Brain microvascular endothelial cell (primary cell): ENCODE measurements at regions not wholly inside any gene's neighbourhood (a gene's known extent, or its start where the extent isn't known, plus 50 kb on each side); places are given as distances from the start of the nearest gene placed in this dataset.
A peak's percentile ranks its signal among the peaks of the same experiment; 100 is the strongest.
"Not testable (repeated sequence)": the region's sequence is repeated elsewhere in the genome, so short reads cannot be mapped to it uniquely, and the experiment has no call there.

Source experiments
- DNase-seq: peaks from one replicate; pipeline ENCODE4 v3.0.0-alpha.2; 2020
- H3K27ac ChIP-seq: fragments of 250-450 bp; sonication (Bioruptor Pico); 2 replicates; pipeline ENCODE4 v1.5.1; 2020; ENCODE audit warnings: mild to moderate bottlenecking, moderate library complexity
- H3K27me3 ChIP-seq: fragments of 250-450 bp; sonication (Bioruptor Pico); replicated peaks from 2 replicates; pipeline ENCODE4 v1.5.1; 2020; ENCODE audit warnings: mild to moderate bottlenecking
- H3K36me3 ChIP-seq: fragments of 250-450 bp; sonication (Bioruptor Pico); replicated peaks from 2 replicates; pipeline ENCODE4 v1.5.1; 2020; ENCODE audit warnings: mild to moderate bottlenecking
- H3K4me3 ChIP-seq: 2 replicates; pipeline ENCODE4 v1.5.1; 2011; ENCODE audit warnings: low read depth, mild to moderate bottlenecking, control low read depth, low read length, moderate library complexity
- CTCF ChIP-seq: IDR thresholded peaks from 2 replicates; pipeline ENCODE4 v1.5.1; 2011; ENCODE audit warnings: low read depth, mild to moderate bottlenecking, moderate library complexity, low read length, control low read depth, inconsistent platforms; ENCODE audit errors: missing control alignments
- in situ Hi-C: cut with HindIII; loops from 2 replicates; pipeline ENCODE4 v1.10.0; 2017; ENCODE audit warnings: low sequenced_read_pairs, low pct_ligation_motif_present

- H3K27ac ChIP-seq, H3K4me3 ChIP-seq, H3K27me3 ChIP-seq, H3K36me3 ChIP-seq, DNase-seq, in situ Hi-C loops: not testable (repeated sequence)
Observed at GRCh38 chr5:34180940-34181614, 138.1 kb upstream of the C1QTNF3 start.

GRCh38 chr5:34185005-34185404 lies 142.0 kb upstream of the C1QTNF3 start:
- H3K4me3 ChIP-seq, in situ Hi-C loops, DNase-seq, H3K36me3 ChIP-seq, H3K27ac ChIP-seq, H3K27me3 ChIP-seq: not testable (repeated sequence)

- H3K4me3 ChIP-seq, H3K27ac ChIP-seq, in situ Hi-C loops, H3K27me3 ChIP-seq, H3K36me3 ChIP-seq, DNase-seq: not testable (repeated sequence)
Observed at GRCh38 chr5:34185572-34185971, 142.6 kb upstream of the C1QTNF3 start.

GRCh38 chr5:34186108-34186507 lies 143.1 kb upstream of the C1QTNF3 start:
- H3K4me3 ChIP-seq, in situ Hi-C loops, H3K27ac ChIP-seq, DNase-seq, H3K36me3 ChIP-seq, H3K27me3 ChIP-seq: not testable (repeated sequence)

GRCh38 chr5:34186865-34187264 lies 143.9 kb upstream of the C1QTNF3 start:
- in situ Hi-C loops, H3K27ac ChIP-seq, DNase-seq, H3K36me3 ChIP-seq, H3K27me3 ChIP-seq, H3K4me3 ChIP-seq: not testable (repeated sequence)

- H3K27ac ChIP-seq, H3K36me3 ChIP-seq, in situ Hi-C loops, DNase-seq, H3K27me3 ChIP-seq, H3K4me3 ChIP-seq: not testable (repeated sequence)
Observed at GRCh38 chr5:34187441-34187840, 144.4 kb upstream of the C1QTNF3 start.

- peak; percentile 60 for TF ChIP-seq CTCF
- H3K36me3 ChIP-seq, H3K27me3 ChIP-seq, H3K4me3 ChIP-seq, H3K27ac ChIP-seq, in situ Hi-C loops: not testable (repeated sequence)
- peak; percentile 55 for DNase-seq
Observed at GRCh38 chr5:34188001-34188822, 145.2 kb upstream of the C1QTNF3 start.

GRCh38 chr5:34189246-34189645 lies 146.2 kb upstream of the C1QTNF3 start:
- DNase-seq, in situ Hi-C loops, H3K36me3 ChIP-seq, H3K27me3 ChIP-seq, H3K27ac ChIP-seq, H3K4me3 ChIP-seq: not testable (repeated sequence)

GRCh38 chr5:34189752-34190411 lies 146.9 kb upstream of the C1QTNF3 start:
- H3K36me3 ChIP-seq, H3K27ac ChIP-seq, H3K4me3 ChIP-seq, H3K27me3 ChIP-seq, in situ Hi-C loops, DNase-seq: not testable (repeated sequence)

GRCh38 chr5:34190466-34190865 lies 147.5 kb upstream of the C1QTNF3 start:
- H3K27ac ChIP-seq, H3K27me3 ChIP-seq, in situ Hi-C loops, DNase-seq, H3K36me3 ChIP-seq, H3K4me3 ChIP-seq: not testable (repeated sequence)

- DNase-seq, in situ Hi-C loops, H3K27ac ChIP-seq, H3K36me3 ChIP-seq, H3K4me3 ChIP-seq, H3K27me3 ChIP-seq: not testable (repeated sequence)
Observed at GRCh38 chr5:34191279-34191744, 148.3 kb upstream of the C1QTNF3 start.

GRCh38 chr5:34192064-34192922 lies 149.3 kb upstream of the C1QTNF3 start:
- H3K36me3 ChIP-seq, H3K4me3 ChIP-seq, in situ Hi-C loops, H3K27me3 ChIP-seq, DNase-seq, H3K27ac ChIP-seq: not testable (repeated sequence)

- H3K36me3 ChIP-seq, DNase-seq, in situ Hi-C loops, H3K4me3 ChIP-seq, H3K27ac ChIP-seq, H3K27me3 ChIP-seq: not testable (repeated sequence)
Observed at GRCh38 chr5:34192923-34193262, 149.9 kb upstream of the C1QTNF3 start.
